Left lung (tissue), 4 donors: ENCODE measurements at regions not wholly inside any gene's neighbourhood (a gene's known extent, or its start where the extent isn't known, plus 50 kb on each side); places are given as distances from the start of the nearest gene placed in this dataset.
A peak's percentile ranks its signal among the peaks of the same experiment; 100 is the strongest.

Source experiments
- ATAC-seq: fragments of 200-7000 bp; cut with Tn5 transposase; one replicate; pipeline ENCODE4 v1.9.1; 2020; ENCODE audit warnings: moderate library complexity
- DNase-seq, 4 donors: peaks; one replicate each; pipeline ENCODE4 v3.0.0-alpha.2; 2013 to 2020
- H3K27ac ChIP-seq, 2 donors: fragments of 200-600 bp; sonication (generic) in 1 of 2; one replicate each; pipeline versions ENCODE4 v1.5.0 to v1.8.0; 2020 to 2021
- H3K27me3 ChIP-seq, 2 donors: fragments of 200-600 bp; sonication (generic) in 1 of 2; one replicate each; pipeline versions ENCODE4 v1.5.0 to v1.8.0; 2020 to 2021
- H3K36me3 ChIP-seq, 2 donors: fragments of 200-600 bp; sonication (generic) in 1 of 2; one replicate each; pipeline versions ENCODE4 v1.5.0 to v1.8.0; 2020 to 2021
- H3K4me1 ChIP-seq, 2 donors: fragments of 200-600 bp; one replicate each; pipeline ENCODE4 v1.8.0; 2021
- H3K4me3 ChIP-seq, 2 donors: fragments of 200-600 bp; sonication (generic) in 1 of 2; one replicate each; pipeline versions ENCODE4 v1.5.0 to v1.8.0; 2020 to 2021; ENCODE audit warnings: mild to moderate bottlenecking in 1 of 2
- H3K9me3 ChIP-seq, 2 donors: fragments of 200-600 bp; sonication (generic) in 1 of 2; one replicate each; pipeline versions ENCODE4 v1.5.0 to v1.8.0; 2020 to 2021
- CTCF ChIP-seq, 2 donors: fragments of 200-600 bp; sonication (generic) in 1 of 2; IDR thresholded peaks; one replicate each; pipeline versions ENCODE4 v1.5.0 to v1.8.0; 2021; ENCODE audit warnings: antibody characterized with exemption in 2 of 2
- intact Hi-C, 2 donors: fragments of 100-400 bp; cut with DNase I; formaldehyde crosslinking; loops; one replicate each; pipeline versions ENCODE4 v1.11.2 to v1.14.2; 2022
- donor health status: DM: no; HTN: yes; CAD: no.
- donor health status: DM: no; HTN: no; CAD: no.

GRCh38 chr3:162897291-162897690 lies 1400.7 kb downstream of the OTOL1 start:
- intact Hi-C loops = no loop called here
- no peaks in the 10 kb centered on the region for H3K27me3 ChIP-seq
- TF ChIP-seq CTCF (IDR thresholded peaks at IDR 0.05) = no peak
- H3K27ac ChIP-seq = no peak overlapping the region
- H3K9me3 ChIP-seq = no peaks in the 10 kb centered on the region
- no peaks in the 10 kb centered on the region for H3K36me3 ChIP-seq
- DNase-seq (no peak), ATAC-seq (no peak)
- H3K4me1 ChIP-seq = no peaks in the 10 kb centered on the region
- H3K4me3 ChIP-seq = no peak overlapping the region

DNA sequence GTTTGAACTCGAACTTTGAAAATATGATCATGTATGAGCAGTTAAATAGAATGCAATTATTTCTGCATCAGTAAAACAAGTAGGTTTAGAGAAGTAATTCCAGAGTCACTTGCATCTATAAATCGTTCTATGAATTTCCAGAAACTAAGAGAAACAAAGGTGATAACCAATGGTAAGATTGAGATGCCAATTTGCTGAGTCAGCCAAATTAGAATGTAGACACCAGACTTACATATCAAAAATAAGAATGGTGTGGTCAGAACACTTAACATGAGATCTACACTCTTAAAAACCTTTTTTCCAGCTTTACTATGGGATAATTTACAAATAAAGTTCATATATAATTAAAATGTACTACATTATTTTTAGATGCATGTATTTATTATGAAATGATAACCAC lies 1435.9 kb downstream of the OTOL1 start:
- TF ChIP-seq CTCF (IDR thresholded peaks at IDR 0.05) = no peak
- Histone ChIP-seq H3K4me1 (no peaks in the 10 kb centered on the region), H3K9me3 (peaks cover 0 to 6% of the 10 kb centered on the region in 2 donors), H3K27ac (no peak overlapping the region), H3K4me3 (no peak overlapping the region), H3K36me3 (no peaks in the 10 kb centered on the region), H3K27me3 (no peaks in the 10 kb centered on the region)
- DNase-seq (no peak), ATAC-seq (no peak)
- intact Hi-C loops = no loop called here

DNA sequence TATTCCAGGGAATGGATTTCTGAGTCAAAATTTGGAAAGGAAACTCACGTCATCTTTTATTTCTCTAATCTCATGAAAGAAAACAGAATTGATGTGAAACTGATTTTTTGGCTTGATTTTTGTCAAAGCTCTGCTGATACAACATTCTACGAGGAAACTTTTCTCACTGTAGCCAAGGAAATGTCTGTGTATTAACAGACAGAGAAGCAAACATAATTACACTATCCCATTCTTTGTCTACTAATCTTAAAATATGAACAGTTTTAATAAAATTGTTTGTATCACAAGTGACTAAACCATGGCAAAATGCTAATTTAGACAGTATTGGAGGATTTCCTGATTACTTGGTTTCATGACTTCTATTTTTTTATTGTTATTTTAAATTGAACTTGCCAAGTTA lies 1437.0 kb downstream of the OTOL1 start:
- Histone ChIP-seq H3K4me1 (no peaks in the 10 kb centered on the region), H3K27me3 (no peaks in the 10 kb centered on the region), H3K27ac (no peak overlapping the region), H3K9me3 (peaks cover 0 to 6% of the 10 kb centered on the region in 2 donors), H3K36me3 (no peaks in the 10 kb centered on the region), H3K4me3 (no peak overlapping the region)
- TF ChIP-seq CTCF (IDR thresholded peaks at IDR 0.05) = no peak
- ATAC-seq = no peak
- peak in 2 of 4 donors; percentile 18 to 25 for DNase-seq
- intact Hi-C loops = no loop called here

GRCh38 chr3:162936706-162937105 lies 1440.1 kb downstream of the OTOL1 start:
- DNase-seq (no peak), ATAC-seq (no peak)
- H3K27me3 ChIP-seq = no peaks in the 10 kb centered on the region
- H3K4me1 ChIP-seq = no peaks in the 10 kb centered on the region
- H3K27ac ChIP-seq = no peak overlapping the region
- no peaks in the 10 kb centered on the region for H3K36me3 ChIP-seq
- intact Hi-C loops = no loop called here
- no peak for TF ChIP-seq CTCF (IDR thresholded peaks at IDR 0.05)
- no peak overlapping the region for H3K4me3 ChIP-seq
- peaks cover 0 to 8% of the 10 kb centered on the region in 2 donors for H3K9me3 ChIP-seq

- Histone ChIP-seq H3K9me3 (peaks cover 0 to 5% of the 10 kb centered on the region in 2 donors), H3K4me1 (no peaks in the 10 kb centered on the region), H3K27me3 (no peaks in the 10 kb centered on the region), H3K4me3 (no peak overlapping the region), H3K27ac (no peak overlapping the region), H3K36me3 (no peaks in the 10 kb centered on the region)
- ATAC-seq = no peak
- DNase-seq = peak in 2 of 4 donors; percentile 3 to 14
- no peak for TF ChIP-seq CTCF (IDR thresholded peaks at IDR 0.05)
- intact Hi-C loops = no loop called here
These were observed 1441.5 kb downstream of the OTOL1 start for GRCh38 chr3:162938083-162938482.
